Activated naive CD4-positive, alpha-beta T cell treated with anti-CD3 and anti-CD28 coated beads, Interleukin-2, amount 50 U/mL, for 72 hours (primary cell): ENCODE measurements at regions not wholly inside any gene's neighbourhood (a gene's known extent, or its start where the extent isn't known, plus 50 kb on each side); places are given as distances from the start of the nearest gene placed in this dataset.
"Not testable (repeated sequence)": the region's sequence is repeated elsewhere in the genome, so short reads cannot be mapped to it uniquely, and the experiment has no call there.

Experiments used
- ATAC-seq, 2 donors: fragments of 150-1000 bp; cut with Tn5 transposase; 2 replicates each; pipeline ENCODE4 v1.10.0; 2021; ENCODE audit warnings: mild to moderate bottlenecking in 2 of 2, moderate library complexity in 2 of 2
- DNase-seq, 2 donors: peaks; one replicate each; pipeline ENCODE4 v3.0.0; 2021 to 2022; ENCODE audit warnings: low spot score in 2 of 2
- H3K27ac Mint-ChIP-seq, 2 donors: one replicate each; pipeline ENCODE4 v1.8.0; 2022; ENCODE audit warnings: mild to moderate bottlenecking in 2 of 2, mixed read lengths in 2 of 2
- H3K36me3 Mint-ChIP-seq, 2 donors: one replicate each; pipeline ENCODE4 v1.8.0; 2022; ENCODE audit warnings: mixed read lengths in 2 of 2
- H3K9me3 Mint-ChIP-seq, 2 donors: one replicate each; pipeline ENCODE4 v1.8.0; 2022; ENCODE audit warnings: mixed read lengths in 2 of 2

DNA sequence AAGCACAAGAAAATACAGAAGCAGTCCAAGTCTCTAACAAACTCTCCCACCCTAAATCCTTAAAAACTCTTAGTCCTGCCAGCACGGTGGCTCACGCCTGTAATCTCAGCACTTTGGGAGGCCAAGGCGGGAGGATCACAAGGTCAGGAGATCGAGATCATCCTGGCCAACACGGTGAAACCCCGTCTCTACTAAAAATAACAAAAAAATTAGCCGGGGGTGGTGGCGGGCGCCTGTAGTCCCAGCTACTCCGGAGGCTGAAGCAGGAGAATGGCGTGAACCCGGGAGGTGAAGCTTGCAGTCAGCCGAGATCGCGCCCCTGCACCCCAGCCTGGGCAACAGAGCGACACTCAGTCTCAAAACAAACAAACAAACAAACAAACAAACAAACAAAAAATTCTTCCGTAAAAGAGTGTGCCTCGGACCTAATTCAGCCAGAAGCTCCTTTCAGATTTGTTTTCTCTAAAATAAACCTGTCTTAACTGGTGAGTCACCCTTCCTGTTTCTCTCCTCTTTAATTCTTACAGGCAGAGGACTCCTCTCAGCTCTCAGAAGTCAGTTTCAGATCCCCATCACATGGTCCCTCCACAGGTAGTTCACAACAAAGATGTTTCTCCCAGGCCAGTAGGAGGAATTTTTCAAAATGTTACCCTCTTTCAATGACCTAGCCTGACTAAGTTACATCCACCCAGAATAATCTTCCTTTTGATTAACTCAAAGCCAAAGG is 953.2 kb downstream of the STIM2 start:
- H3K9me3 Mint-ChIP-seq, result peaks cover 24 to 28% of the 10 kb centered on the region in 2 donors
- not testable (repeated sequence) for DNase-seq, ATAC-seq

DNA sequence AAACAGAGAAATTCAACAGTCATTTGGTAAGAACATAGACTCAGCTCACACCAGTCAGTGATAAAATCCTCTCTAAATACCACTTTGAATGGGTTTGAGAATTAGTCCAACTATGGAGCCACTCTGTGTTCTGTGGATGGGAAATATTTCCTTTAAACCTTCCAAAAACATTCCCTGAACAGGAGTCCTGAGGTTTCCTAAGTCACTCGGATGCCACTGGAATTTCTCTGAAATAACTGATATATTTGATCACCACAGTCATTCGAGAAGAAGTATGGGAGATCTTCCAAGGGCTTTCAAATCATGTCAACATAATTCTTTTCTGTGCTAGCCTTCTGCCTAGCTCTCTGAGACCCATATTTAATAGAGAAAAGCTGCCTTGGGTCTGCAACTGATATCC is 958.6 kb downstream of the STIM2 start:
- H3K9me3 Mint-ChIP-seq, result peaks cover 9% of the 10 kb centered on the region in 2 donors
- no peak overlapping the region for H3K27ac Mint-ChIP-seq
- no peaks in the 10 kb centered on the region for H3K36me3 Mint-ChIP-seq
- DNase-seq (no peak), ATAC-seq (no peak)

More for the DNA sequence above, 953.2 kb downstream of the STIM2 start:
- not testable (repeated sequence) for H3K27ac Mint-ChIP-seq, H3K36me3 Mint-ChIP-seq

DNA sequence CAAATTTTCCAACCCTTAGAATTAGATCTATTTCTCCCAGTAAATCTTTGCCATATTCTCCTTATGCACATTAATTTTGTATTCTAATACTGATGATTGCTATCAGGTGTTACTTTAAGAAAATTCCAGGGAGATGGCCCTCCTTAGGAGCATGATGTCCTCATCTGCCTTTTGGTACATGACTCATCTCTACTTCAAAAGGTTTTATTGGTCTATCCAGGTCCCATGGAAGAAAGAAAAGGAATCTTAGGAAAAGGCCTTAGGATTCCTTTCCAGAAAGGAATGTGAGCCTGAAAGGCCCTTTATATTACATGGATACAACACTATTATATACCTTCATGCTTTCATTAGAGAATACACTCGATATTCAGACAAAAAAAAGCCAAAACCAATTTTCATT is 968.2 kb downstream of the STIM2 start:
- no peaks in the 10 kb centered on the region for H3K36me3 Mint-ChIP-seq
- no peak for DNase-seq
- no peak for ATAC-seq
- H3K9me3 Mint-ChIP-seq, result peaks cover 0 to 9% of the 10 kb centered on the region in 2 donors
- H3K27ac Mint-ChIP-seq, result no peak overlapping the region

DNA sequence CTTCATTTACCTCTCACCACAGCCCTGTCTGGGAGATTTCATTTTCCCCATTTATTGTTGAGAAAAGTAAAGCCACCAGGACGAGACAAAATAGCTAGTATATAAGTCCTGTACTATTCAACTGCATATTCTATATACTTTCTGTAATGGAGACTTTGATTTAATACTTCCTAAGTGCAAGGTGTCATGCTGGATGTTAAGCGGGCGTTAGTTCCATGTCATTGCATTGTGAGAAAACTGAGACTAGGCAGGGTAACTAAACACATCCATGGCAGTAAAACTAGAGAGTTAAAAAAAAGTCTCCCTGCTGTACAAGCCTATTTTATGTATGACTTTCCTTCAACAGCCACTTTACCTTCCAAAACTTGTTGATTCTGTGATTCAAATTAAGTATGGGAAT is 969.6 kb downstream of the STIM2 start:
- no peaks in the 10 kb centered on the region for H3K36me3 Mint-ChIP-seq
- H3K9me3 Mint-ChIP-seq, result peaks cover 0 to 12% of the 10 kb centered on the region in 2 donors
- no peak for ATAC-seq

DNA sequence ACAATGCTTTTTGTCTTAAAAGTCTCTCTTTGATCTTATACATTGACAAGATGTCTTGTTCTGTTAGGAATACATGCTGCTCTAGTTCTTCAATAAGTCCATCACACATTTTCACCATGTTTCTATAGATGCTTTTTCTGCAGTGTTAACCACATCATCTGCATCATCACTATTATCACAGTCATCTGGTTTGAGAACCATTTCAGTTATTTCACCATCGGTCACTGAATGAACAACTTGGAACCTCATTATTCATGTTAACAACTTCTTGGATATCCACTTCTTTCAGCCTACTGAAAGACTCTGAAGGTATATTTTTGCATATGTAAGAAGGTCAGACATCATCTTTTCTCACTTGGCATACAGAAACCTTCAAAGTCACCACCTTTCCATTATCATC is 975.2 kb downstream of the STIM2 start:
- Mint-ChIP-seq H3K36me3 (no peaks in the 10 kb centered on the region), H3K27ac (no peak overlapping the region), H3K9me3 (peaks cover 9 to 14% of the 10 kb centered on the region in 2 donors)
- no peak for ATAC-seq
- DNase-seq, result no peak

More for the DNA sequence above, 969.6 kb downstream of the STIM2 start:
- H3K27ac Mint-ChIP-seq, result no peak overlapping the region
- no peak for DNase-seq

DNA sequence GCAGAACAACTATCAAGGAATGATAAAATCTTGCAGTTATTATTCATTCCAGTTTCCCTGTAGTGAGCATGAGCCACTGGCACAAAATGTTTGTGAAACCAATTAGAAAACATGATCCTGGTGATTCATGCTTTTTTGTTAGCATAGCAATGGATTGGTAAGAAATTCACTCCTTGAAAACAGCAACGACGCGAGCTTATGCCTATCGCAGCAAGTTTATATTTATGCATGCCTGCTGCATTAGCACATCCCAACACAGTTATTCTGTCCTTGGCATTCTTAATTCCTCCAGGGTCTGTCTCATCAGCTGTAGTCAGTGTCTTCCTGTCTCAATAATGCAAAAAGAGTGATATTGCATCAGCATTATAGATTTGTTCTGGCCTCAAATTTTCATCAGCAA is 975.9 kb downstream of the STIM2 start:
- no peak overlapping the region for H3K27ac Mint-ChIP-seq
- H3K9me3 Mint-ChIP-seq, result peaks cover 16 to 21% of the 10 kb centered on the region in 2 donors
- ATAC-seq (no peak), DNase-seq (no peak)
- H3K36me3 Mint-ChIP-seq, result no peaks in the 10 kb centered on the region

DNA sequence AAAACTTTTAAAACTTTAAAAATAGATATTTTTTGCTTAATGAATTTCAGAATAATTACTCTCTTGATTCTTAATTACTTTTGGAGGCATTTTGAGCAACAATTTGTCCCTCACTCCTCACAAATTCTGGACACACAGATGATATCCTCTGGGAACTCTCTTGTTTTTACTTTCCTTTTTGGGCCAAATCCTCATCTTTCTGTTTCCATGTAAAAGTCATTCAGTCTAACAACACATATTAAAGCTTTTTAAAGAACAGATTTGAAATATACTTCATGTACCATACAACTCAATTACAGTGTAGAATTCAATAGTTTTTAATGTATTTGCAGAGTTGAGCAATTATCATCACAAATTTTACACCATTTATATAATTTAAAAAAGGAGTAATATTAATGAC is 983.1 kb downstream of the STIM2 start:
- ATAC-seq (no peak), DNase-seq (no peak)
- H3K36me3 Mint-ChIP-seq, result no peaks in the 10 kb centered on the region
- no peak overlapping the region for H3K27ac Mint-ChIP-seq
- peaks cover 8 to 12% of the 10 kb centered on the region in 2 donors for H3K9me3 Mint-ChIP-seq

DNA sequence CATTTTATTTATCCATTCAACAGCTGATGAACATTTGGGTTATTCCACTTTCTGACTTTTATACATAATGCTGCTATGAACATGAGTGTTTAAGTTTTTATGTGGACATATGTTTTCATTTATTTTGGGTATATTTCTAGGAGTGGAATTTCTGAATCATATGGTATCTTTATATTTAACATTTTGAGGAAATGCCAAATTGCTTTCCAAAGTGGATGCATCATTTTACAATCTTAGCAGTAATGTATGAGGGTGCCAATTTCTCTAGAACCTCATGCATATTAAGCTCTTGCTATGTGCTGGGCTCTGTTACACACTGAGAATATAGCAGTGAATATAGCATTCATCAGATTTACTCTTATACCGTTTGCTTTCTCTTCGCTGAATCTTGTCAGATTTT is 983.7 kb downstream of the STIM2 start:
- Mint-ChIP-seq H3K9me3 (peaks cover 8 to 16% of the 10 kb centered on the region in 2 donors), H3K36me3 (no peaks in the 10 kb centered on the region), H3K27ac (no peak overlapping the region)
- DNase-seq (no peak), ATAC-seq (no peak)

DNA sequence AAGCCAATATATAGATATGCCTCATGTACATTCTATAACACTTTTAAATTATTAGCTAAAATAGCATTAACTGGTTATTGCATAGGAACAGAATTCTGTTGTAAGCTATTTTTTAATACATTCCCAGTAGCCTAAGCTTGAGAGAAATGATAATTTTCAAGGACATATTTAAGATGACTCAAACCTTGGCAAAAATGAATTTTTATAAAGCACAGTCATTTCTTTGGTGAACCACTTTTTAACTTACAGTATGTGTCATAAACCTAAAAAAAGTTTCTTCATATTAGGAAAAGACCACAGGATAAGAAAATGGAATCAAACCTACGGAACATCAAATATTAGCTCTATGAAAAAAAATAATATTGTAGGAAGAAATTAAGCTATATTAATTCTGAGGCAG is 986.3 kb downstream of the STIM2 start:
- peaks cover 0 to 8% of the 10 kb centered on the region in 2 donors for H3K9me3 Mint-ChIP-seq

DNA sequence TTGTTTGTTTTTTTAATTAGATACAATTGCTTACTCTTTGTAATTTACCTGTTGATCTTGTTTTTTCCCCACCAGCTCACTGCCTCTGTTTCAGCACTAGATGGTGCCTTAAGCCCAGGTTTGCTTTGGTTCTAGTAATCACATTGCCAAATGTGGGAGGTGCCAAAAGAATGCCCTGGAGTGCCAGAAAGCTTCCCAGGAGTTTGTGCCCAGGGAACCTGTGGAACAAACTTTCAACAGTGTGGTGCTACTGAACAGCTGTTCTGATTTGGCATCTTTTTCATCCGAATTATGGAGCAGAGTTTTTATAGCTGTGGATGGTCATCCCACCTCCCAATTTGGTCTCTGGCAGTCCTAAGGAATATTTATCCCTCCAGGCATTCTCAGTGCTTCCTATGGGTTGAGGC is 1000.7 kb downstream of the STIM2 start:
- ATAC-seq, result no peak
- Mint-ChIP-seq H3K9me3 (peaks cover 0 to 21% of the 10 kb centered on the region in 2 donors), H3K36me3 (peaks cover 0 to 7% of the 10 kb centered on the region in 2 donors), H3K27ac (no peak overlapping the region)
- no peak for DNase-seq

More for the DNA sequence above, 986.3 kb downstream of the STIM2 start:
- no peaks in the 10 kb centered on the region for H3K36me3 Mint-ChIP-seq
- H3K27ac Mint-ChIP-seq, result no peak overlapping the region
- ATAC-seq (no peak), DNase-seq (no peak)

DNA sequence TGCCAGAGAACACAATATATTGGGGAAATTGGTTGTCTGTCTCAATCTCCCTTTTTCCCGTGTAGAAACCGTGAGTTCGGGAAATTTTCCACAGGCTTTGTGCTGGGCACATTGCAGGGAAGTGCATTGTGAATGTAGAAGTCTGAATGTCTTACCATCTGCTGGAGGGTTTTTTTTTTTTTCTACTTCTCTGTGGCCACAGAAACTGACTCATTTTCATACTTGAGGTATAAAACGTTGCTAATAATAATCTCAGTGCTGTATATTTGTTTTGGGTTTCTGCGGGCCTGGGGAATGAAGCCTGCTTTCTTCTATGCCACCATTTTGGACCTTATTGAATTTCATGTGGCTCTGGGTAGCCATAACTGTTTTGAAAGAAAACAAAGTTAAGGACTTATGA is 1001.2 kb downstream of the STIM2 start:
- peaks cover 0 to 7% of the 10 kb centered on the region in 2 donors for H3K36me3 Mint-ChIP-seq
- peaks cover 0 to 21% of the 10 kb centered on the region in 2 donors for H3K9me3 Mint-ChIP-seq
- ATAC-seq, result no peak
- no peak for DNase-seq
- H3K27ac Mint-ChIP-seq, result no peak overlapping the region

DNA sequence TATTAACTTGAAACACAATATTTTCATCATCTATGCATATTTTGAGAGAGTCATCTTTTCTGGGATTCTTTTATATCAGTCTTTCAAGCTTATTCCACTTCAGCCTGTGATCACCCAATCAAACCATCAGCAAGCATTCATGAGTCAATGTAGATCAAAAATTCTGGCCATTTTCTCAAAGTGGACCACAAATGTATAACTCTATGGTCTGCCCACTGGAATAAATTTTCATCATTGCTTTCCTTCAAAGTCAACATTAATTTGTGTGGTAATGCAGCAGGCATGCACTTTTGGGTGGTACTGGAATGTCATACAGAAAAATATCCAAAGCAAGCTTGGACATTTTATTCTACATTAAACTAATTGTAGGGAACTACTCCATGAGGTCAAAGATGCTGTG is 1013.0 kb downstream of the STIM2 start:
- DNase-seq, result no peak
- Mint-ChIP-seq H3K27ac (no peak overlapping the region), H3K9me3 (peaks cover 15 to 19% of the 10 kb centered on the region in 2 donors), H3K36me3 (no peaks in the 10 kb centered on the region)
- ATAC-seq, result no peak

DNA sequence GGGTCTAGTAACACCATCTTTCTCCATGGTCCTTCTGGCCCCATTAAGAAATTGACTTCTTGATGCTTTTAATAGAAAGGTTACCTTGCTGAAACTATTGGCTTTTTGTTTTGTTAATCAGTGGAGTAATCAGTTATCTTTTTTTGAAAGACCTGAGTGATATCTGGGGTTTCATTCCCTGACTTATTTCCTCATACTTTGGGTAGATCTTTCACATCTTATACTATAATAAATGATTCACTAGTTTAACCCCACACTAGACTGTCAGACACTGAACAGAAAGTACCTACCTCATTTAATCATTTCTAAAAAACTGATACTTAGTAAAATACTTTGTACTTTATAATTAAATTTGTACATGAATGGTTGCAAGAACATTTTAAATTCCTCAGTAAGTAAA is 1021.1 kb downstream of the STIM2 start:
- Mint-ChIP-seq H3K27ac (no peak overlapping the region), H3K9me3 (peaks cover 8 to 29% of the 10 kb centered on the region in 2 donors), H3K36me3 (no peaks in the 10 kb centered on the region)
- ATAC-seq (no peak), DNase-seq (no peak)

DNA sequence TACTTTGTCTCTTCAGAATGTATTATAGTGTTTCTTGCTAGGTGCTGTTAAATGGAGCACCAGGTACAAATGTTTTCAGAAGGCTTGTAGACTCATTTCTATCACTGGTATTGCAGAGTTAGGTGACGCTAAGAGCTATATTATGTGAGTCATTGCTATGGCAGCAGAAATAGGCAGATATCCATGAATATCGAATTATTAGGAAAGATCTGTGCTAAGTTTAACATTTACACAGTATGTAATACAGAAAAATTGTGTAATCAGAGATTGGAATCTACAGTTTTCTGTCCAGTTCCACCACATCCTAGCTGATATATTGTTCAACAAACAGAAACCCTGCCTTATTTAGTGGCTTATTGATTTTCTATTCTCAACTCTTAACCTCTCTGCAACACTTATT is 1025.5 kb downstream of the STIM2 start:
- no peak overlapping the region for H3K27ac Mint-ChIP-seq
- no peak for ATAC-seq
- H3K9me3 Mint-ChIP-seq, result peaks cover 6 to 12% of the 10 kb centered on the region in 2 donors
- no peak for DNase-seq
- H3K36me3 Mint-ChIP-seq, result no peaks in the 10 kb centered on the region

DNA sequence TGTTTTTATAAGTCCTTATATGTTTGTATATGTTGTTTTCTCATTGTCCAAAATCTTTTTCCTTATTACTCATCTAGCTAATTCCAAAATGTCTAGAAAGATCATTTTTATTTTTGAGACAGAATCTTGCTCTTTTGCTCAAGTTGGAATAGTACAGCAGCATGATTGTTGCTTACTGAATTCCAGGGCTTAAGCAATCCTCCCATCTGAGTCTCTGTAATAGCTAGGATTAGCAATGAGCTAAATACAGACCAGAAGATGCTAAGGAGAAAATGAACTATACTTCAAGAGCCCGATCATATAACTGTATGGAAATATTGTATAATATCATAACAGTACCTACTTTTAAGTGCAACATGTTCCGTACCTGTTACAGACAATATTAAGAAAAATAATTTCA is 1027.0 kb downstream of the STIM2 start:
- Mint-ChIP-seq H3K36me3 (no peaks in the 10 kb centered on the region), H3K9me3 (peaks cover 6% of the 10 kb centered on the region in 2 donors), H3K27ac (no peak overlapping the region)
- DNase-seq (no peak), ATAC-seq (no peak)

DNA sequence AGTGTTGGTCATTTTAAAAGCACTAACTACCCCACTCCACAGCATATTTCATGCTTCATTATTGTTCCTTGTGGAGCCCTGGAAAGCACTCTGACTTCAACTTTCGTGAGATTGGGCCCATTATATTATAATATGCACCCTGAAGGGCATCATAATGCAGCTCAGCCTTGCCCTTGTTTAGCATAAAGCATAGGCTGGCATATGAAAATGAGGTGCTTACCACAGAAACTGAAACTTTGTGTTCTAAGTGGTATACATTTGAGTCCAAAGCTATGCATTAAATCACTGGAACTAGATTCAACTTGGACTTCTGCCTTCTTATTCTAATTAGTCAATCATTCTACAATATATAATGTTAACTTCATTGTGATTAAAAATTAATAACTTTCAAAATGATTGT is 1027.9 kb downstream of the STIM2 start:
- Mint-ChIP-seq H3K27ac (no peak overlapping the region), H3K9me3 (peaks cover 6% of the 10 kb centered on the region in 2 donors), H3K36me3 (no peaks in the 10 kb centered on the region)
- DNase-seq, result no peak
- no peak for ATAC-seq

DNA sequence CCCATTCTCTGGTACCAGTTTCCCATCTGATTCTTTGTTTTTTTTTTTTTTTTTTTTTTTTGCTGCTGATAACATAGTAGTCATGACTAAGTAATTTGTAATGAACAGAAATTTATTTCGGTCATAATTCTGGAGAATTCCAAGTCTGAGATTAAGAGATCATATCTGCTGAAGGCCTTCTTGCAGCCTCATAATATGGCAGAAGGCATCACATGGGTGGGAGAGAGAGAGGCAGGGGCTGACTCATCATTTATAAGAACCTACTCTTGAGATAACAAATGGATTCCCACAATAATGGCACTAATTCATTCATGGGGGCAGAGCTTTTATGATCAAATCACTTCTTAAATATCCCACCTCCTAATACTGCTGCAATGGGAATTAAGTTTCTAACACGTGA is 1034.3 kb downstream of the STIM2 start:
- ATAC-seq, result no peak

DNA sequence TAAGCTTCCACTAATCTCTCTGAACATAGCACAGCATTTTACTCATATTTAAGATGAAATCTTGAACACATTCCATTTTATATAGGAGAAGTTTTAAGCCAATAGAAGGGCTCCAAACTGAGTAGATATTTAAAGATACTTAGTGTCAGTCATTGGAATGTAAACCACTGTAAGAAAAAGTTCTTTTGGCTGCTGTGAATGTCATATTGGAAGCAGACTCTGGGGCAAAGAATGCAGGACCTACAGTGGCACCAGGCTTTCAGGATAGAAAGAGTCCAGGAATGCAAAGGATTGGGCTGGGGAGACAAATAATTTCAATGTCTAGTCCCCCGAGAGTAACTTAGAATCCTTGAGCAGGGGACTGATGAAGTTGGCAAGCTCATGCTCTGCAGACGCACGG is 1047.7 kb downstream of the STIM2 start:
- no peaks in the 10 kb centered on the region for H3K36me3 Mint-ChIP-seq
- H3K9me3 Mint-ChIP-seq, result peaks cover 12 to 18% of the 10 kb centered on the region in 2 donors
- H3K27ac Mint-ChIP-seq, result no peak overlapping the region
- DNase-seq, result no peak
- ATAC-seq, result no peak

More for the DNA sequence above, 1034.3 kb downstream of the STIM2 start:
- no peak for DNase-seq
- Mint-ChIP-seq H3K9me3 (peaks cover 13 to 22% of the 10 kb centered on the region in 2 donors), H3K27ac (no peak overlapping the region), H3K36me3 (no peaks in the 10 kb centered on the region)
